Esophagus squamous epithelium (tissue), 4 donors: ENCODE measurements at regions not wholly inside any gene's neighbourhood (a gene's known extent, or its start where the extent isn't known, plus 50 kb on each side); places are given as distances from the start of the nearest gene placed in this dataset.

Experiments
- CTCF ChIP-seq, 6 experiments: fragments of 450-650 bp in 4 of 6; fragments of 200-600 bp in 2 of 6; sonication (generic) in 2 of 6; IDR thresholded peaks; one replicate each; pipeline ENCODE4 v1.5.1; 2016 to 2019; ENCODE audit warnings: antibody characterized with exemption in 6 of 6, mild to moderate bottlenecking in 4 of 6, moderate library complexity in 4 of 6
- POLR2A ChIP-seq, 4 donors: fragments of 450-650 bp; IDR thresholded peaks; one replicate each; pipeline ENCODE4 v1.6.1; 2017; ENCODE audit warnings: antibody characterized with exemption in 4 of 4, mild to moderate bottlenecking in 4 of 4, moderate library complexity in 3 of 4

GRCh38 chr14:29518335-29518734 lies 409.3 kb downstream of the PRKD1 start:
- TF ChIP-seq CTCF (IDR thresholded peaks at IDR 0.05) (no peak), POLR2A (IDR thresholded peaks at IDR 0.05) (no peak)
